Upper lobe of left lung (tissue), 6 donors: ENCODE measurements at regions not wholly inside any gene's neighbourhood (a gene's known extent, or its start where the extent isn't known, plus 50 kb on each side); places are given as distances from the start of the nearest gene placed in this dataset.
A peak's percentile ranks its signal among the peaks of the same experiment; 100 is the strongest.

ENCODE experiments used
- ATAC-seq, 2 donors: fragments of 200-7000 bp; cut with Tn5 transposase; one replicate each; pipeline ENCODE4 v1.9.1; 2022; ENCODE audit warnings: mild to moderate bottlenecking in 2 of 2, moderate library complexity in 2 of 2; ENCODE audit not compliant: low FRiP score in 2 of 2
- DNase-seq, 2 donors: peaks; one replicate each; pipeline ENCODE4 v3.0.0-alpha.2; 2019 to 2020
- H3K27ac ChIP-seq, 4 donors: fragments of 200-600 bp; sonication (generic); one replicate each; pipeline ENCODE4 v1.5.1; 2016 to 2019
- H3K27me3 ChIP-seq, 4 donors: fragments of 200-600 bp; sonication (generic); one replicate each; pipeline ENCODE4 v1.5.1; 2017 to 2019
- H3K36me3 ChIP-seq, 4 donors: fragments of 200-600 bp; sonication (generic); one replicate each; pipeline ENCODE4 v1.5.1; 2016 to 2019
- H3K4me1 ChIP-seq, 4 donors: fragments of 200-600 bp; sonication (generic); one replicate each; pipeline ENCODE4 v1.5.1; 2018 to 2019
- H3K4me3 ChIP-seq, 4 donors: fragments of 200-600 bp; sonication (generic); one replicate each; pipeline ENCODE4 v1.5.1; 2017 to 2019; ENCODE audit warnings: mild to moderate bottlenecking in 2 of 4, moderate library complexity in 1 of 4
- H3K9me3 ChIP-seq, 4 donors: fragments of 200-600 bp; sonication (generic); one replicate each; pipeline ENCODE4 v1.5.1; 2018 to 2019
- EP300 ChIP-seq, 4 donors: sonication (generic); formaldehyde crosslinking; IDR thresholded peaks; one replicate each; pipeline ENCODE4 v1.5.1; 2017; ENCODE audit warnings: antibody characterized with exemption in 4 of 4, control low read depth in 2 of 4
- POLR2A ChIP-seq, 4 donors: fragments of 450-650 bp; IDR thresholded peaks; one replicate each; pipeline ENCODE4 v1.5.1; 2016 to 2017; ENCODE audit warnings: antibody characterized with exemption in 4 of 4, mild to moderate bottlenecking in 2 of 4
- POLR2AphosphoS5 ChIP-seq, 2 donors: sonication (generic); formaldehyde crosslinking; IDR thresholded peaks; one replicate each; pipeline ENCODE4 v1.5.1; 2017; ENCODE audit warnings: antibody characterized with exemption in 2 of 2
- WGBS, 2 donors: methylation state at CpG; one replicate each; pipeline ENCODE4 v1.1.5; 2017 to 2018; 5-methylcytosine and 5-hydroxymethylcytosine counted together
- TF ChIP-seq, protein P1 (sequence below), 6 experiments: fragments of 450-650 bp in 4 of 6; fragments of 200-600 bp in 2 of 6; sonication (generic) in 2 of 6; IDR thresholded peaks; one replicate each; pipeline ENCODE4 v1.5.1; 2016 to 2019; ENCODE audit warnings: antibody characterized with exemption in 6 of 6
- donor health status: DM: no; HTN: no; CAD: no; lungs with moderate emphysema.
- donor health status: DM: no; HTN: yes; CAD: no; lungs with severe emphysema.

- 67 to 75% methylated on average over 3 of the region's 3 CpGs for WGBS, 2 donors
- no peak for ATAC-seq
- Histone ChIP-seq H3K27me3 (no peaks in the 10 kb centered on the region), H3K27ac (no peak overlapping the region), H3K4me3 (no peak overlapping the region), H3K36me3 (no peaks in the 10 kb centered on the region), H3K9me3 (no peaks in the 10 kb centered on the region), H3K4me1 (peaks cover 0 to 14% (median 3%) of the 10 kb centered on the region in 4 donors)
- DNase-seq: no peak
- TF ChIP-seq POLR2A (IDR thresholded peaks at IDR 0.05): no peak
- no peak for TF ChIP-seq POLR2AphosphoS5 (IDR thresholded peaks at IDR 0.05)
- TF ChIP-seq EP300 (IDR thresholded peaks at IDR 0.05): no peak
- TF ChIP-seq, protein P1, sequence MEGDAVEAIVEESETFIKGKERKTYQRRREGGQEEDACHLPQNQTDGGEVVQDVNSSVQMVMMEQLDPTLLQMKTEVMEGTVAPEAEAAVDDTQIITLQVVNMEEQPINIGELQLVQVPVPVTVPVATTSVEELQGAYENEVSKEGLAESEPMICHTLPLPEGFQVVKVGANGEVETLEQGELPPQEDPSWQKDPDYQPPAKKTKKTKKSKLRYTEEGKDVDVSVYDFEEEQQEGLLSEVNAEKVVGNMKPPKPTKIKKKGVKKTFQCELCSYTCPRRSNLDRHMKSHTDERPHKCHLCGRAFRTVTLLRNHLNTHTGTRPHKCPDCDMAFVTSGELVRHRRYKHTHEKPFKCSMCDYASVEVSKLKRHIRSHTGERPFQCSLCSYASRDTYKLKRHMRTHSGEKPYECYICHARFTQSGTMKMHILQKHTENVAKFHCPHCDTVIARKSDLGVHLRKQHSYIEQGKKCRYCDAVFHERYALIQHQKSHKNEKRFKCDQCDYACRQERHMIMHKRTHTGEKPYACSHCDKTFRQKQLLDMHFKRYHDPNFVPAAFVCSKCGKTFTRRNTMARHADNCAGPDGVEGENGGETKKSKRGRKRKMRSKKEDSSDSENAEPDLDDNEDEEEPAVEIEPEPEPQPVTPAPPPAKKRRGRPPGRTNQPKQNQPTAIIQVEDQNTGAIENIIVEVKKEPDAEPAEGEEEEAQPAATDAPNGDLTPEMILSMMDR (IDR thresholded peaks at IDR 0.05): no peak
Measured at GRCh38 chr2:23297112-23297511, 87.9 kb upstream of the KLHL29 start.

DNA sequence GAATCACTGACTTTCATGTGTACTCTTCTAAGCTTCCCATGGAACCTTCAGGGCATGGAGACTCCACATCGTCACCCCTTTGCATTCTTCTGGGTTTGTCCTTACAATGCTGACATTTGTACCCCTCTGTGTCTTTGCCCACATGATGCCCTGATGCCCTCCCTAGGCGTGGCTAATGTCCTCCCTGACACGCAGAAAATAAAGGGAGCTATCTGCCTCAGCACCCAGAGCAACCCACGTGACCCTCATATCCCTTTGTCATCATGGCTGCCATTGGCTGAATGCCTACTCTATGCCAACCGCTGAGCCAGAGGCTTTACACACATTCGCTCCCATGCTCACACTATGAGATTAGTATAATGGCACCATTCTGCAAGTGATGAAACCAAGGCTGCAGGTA lies 86.4 kb upstream of the KLHL29 start:
- ATAC-seq: no peak
- Histone ChIP-seq H3K4me3 (no peak overlapping the region), H3K27ac (no peak overlapping the region), H3K9me3 (no peaks in the 10 kb centered on the region), H3K27me3 (no peaks in the 10 kb centered on the region), H3K36me3 (no peaks in the 10 kb centered on the region), H3K4me1 (peaks cover 0 to 5% (median under 1%) of the 10 kb centered on the region in 4 donors)
- TF ChIP-seq EP300 (IDR thresholded peaks at IDR 0.05) (no peak), POLR2A (IDR thresholded peaks at IDR 0.05) (no peak), POLR2AphosphoS5 (IDR thresholded peaks at IDR 0.05) (no peak)
- TF ChIP-seq, protein P1 (IDR thresholded peaks at IDR 0.05): no peak
- DNase-seq: no peak
- 91 to 93% methylated on average over 6 of the region's 6 CpGs for WGBS, 2 donors

GRCh38 chr2:23299476-23300195 lies 85.3 kb upstream of the KLHL29 start:
- H3K4me1 ChIP-seq: no peaks in the 10 kb centered on the region
- H3K27ac ChIP-seq: no peak overlapping the region
- H3K36me3 ChIP-seq: no peaks in the 10 kb centered on the region
- TF ChIP-seq EP300 (IDR thresholded peaks at IDR 0.05) (no peak), POLR2AphosphoS5 (IDR thresholded peaks at IDR 0.05) (no peak), POLR2A (IDR thresholded peaks at IDR 0.05) (no peak)
- TF ChIP-seq, protein P1 (IDR thresholded peaks at IDR 0.05): no peak
- no peaks in the 10 kb centered on the region for H3K9me3 ChIP-seq
- H3K4me3 ChIP-seq: no peak overlapping the region
- ATAC-seq (no peak), DNase-seq (no peak)
- no peaks in the 10 kb centered on the region for H3K27me3 ChIP-seq
- 78 to 81% methylated on average over 8 of the region's 8 CpGs for WGBS, 2 donors

DNA sequence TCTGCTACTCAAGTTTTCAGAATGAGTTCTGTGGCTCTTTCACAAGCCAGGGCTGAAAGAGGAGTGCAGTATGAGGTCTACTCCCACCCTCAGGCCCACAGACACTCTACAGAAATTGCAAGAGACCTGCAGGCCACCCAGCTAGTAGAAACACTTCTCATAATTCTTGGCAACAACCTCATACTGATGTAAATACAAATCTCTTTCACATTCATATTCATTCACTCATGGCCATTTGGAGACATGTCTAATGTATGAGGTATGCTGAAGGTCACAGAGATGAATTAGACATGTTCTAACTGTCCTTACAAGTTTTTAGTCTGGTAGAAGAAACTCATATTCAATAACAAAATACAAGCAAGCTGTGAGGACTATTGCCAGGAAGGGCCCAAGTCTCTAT lies 83.8 kb upstream of the KLHL29 start:
- H3K36me3 ChIP-seq: no peaks in the 10 kb centered on the region
- no peak for TF ChIP-seq POLR2AphosphoS5 (IDR thresholded peaks at IDR 0.05)
- no peak for TF ChIP-seq POLR2A (IDR thresholded peaks at IDR 0.05)
- TF ChIP-seq, protein P1 (IDR thresholded peaks at IDR 0.05): no peak
- no peaks in the 10 kb centered on the region for H3K9me3 ChIP-seq
- ATAC-seq (peak in 1 of 2 donors; percentile 7), DNase-seq (no peak)
- no peaks in the 10 kb centered on the region for H3K27me3 ChIP-seq
- no peak overlapping the region for H3K27ac ChIP-seq
- H3K4me3 ChIP-seq: no peak overlapping the region
- H3K4me1 ChIP-seq: no peaks in the 10 kb centered on the region

- Histone ChIP-seq H3K36me3 (no peaks in the 10 kb centered on the region), H3K27ac (no peak overlapping the region), H3K4me1 (no peaks in the 10 kb centered on the region), H3K27me3 (no peaks in the 10 kb centered on the region), H3K9me3 (no peaks in the 10 kb centered on the region), H3K4me3 (no peak overlapping the region)
- no peak for ATAC-seq
- no peak for DNase-seq
- TF ChIP-seq POLR2A (IDR thresholded peaks at IDR 0.05) (no peak), POLR2AphosphoS5 (IDR thresholded peaks at IDR 0.05) (no peak), EP300 (IDR thresholded peaks at IDR 0.05) (no peak)
- TF ChIP-seq, protein P1 (IDR thresholded peaks at IDR 0.05): no peak
Measured at GRCh38 chr2:23302591-23302990, 82.4 kb upstream of the KLHL29 start.
